IMR-90 (cell line): ENCODE measurements at regions not wholly inside any gene's neighbourhood (a gene's known extent, or its start where the extent isn't known, plus 50 kb on each side); places are given as distances from the start of the nearest gene placed in this dataset.

Experiments used
- ATAC-seq: fragments of 200-7000 bp; cut with Tn5 transposase; 2 replicates; pipeline ENCODE4 v1.9.1; 2020; ENCODE audit warnings: low read depth, mild to moderate bottlenecking, moderate library complexity
- BruUV-seq: library from RNA; stranded (reverse); fragments of 400-500 nt; replicated peaks from 2 replicates; lab custom pipeline; 2021; lab: Mats Ljungman, UMichigan
- CTCF ChIA-PET: fragments of 300-600 bp; formaldehyde crosslinking; extraction: SDS; loops from one replicate; lab custom pipeline; 2021; ENCODE audit warnings: antibody characterized with exemption; lab: Yijun Ruan, JAX
- POLR2A ChIA-PET: fragments of 300-600 bp; sonication (Branson Sonifier 250); formaldehyde crosslinking; loops from one replicate; lab custom pipeline; 2022; ENCODE audit warnings: antibody characterized with exemption; ENCODE audit not compliant: unreplicated experiment; lab: Charles Lee
- DNase-seq: peaks from one replicate; pipeline ENCODE4 v3.0.0; 2013
- H2AFZ ChIP-seq: replicated peaks from 2 replicates; pipeline ENCODE3; 2013; ENCODE audit warnings: low read length, mild to moderate bottlenecking; ENCODE audit not compliant: poor library complexity
- H2AK5ac ChIP-seq: 2 replicates; pipeline ENCODE4 v1.6.1; 2013; ENCODE audit warnings: low read depth, low read length, inconsistent platforms
- H2AK9ac ChIP-seq: replicated peaks from 2 replicates; pipeline ENCODE3; 2013; ENCODE audit warnings: mild to moderate bottlenecking, low read depth, low read length, moderate library complexity; ENCODE audit not compliant: poor library complexity
- H2BK120ac ChIP-seq: 2 replicates; pipeline ENCODE4 v1.6.1; 2013; ENCODE audit warnings: low read depth, low read length, inconsistent platforms
- H2BK15ac ChIP-seq: 3 replicates; pipeline ENCODE4 v1.6.1; 2013; ENCODE audit warnings: low read depth, low read length, inconsistent platforms
- H2BK20ac ChIP-seq: 2 replicates; pipeline ENCODE4 v1.6.1; 2013; ENCODE audit warnings: low read depth, mild to moderate bottlenecking, inconsistent platforms, low read length, moderate library complexity
- H2BK5ac ChIP-seq: 2 replicates; pipeline ENCODE4 v1.6.1; 2013; ENCODE audit warnings: mild to moderate bottlenecking, low read depth, low read length, inconsistent platforms; ENCODE audit not compliant: poor library complexity, severe bottlenecking
- H3K14ac ChIP-seq: replicated peaks from 2 replicates; pipeline ENCODE4 v1.6.1; 2013; ENCODE audit warnings: low read depth, low read length, inconsistent platforms
- H3K18ac ChIP-seq: 2 replicates; pipeline ENCODE4 v1.6.1; 2013; ENCODE audit warnings: low read depth, low read length, control low read depth
- H3K23ac ChIP-seq: 2 replicates; pipeline ENCODE4 v1.6.1; 2013; ENCODE audit warnings: low read depth, low read length, inconsistent platforms
- H3K27ac ChIP-seq: 2 replicates; pipeline ENCODE4 v1.5.1; 2013; ENCODE audit warnings: mild to moderate bottlenecking, control low read depth, low read length; ENCODE audit not compliant: insufficient read depth
- H3K27me3 ChIP-seq: 2 replicates; pipeline ENCODE4 v1.6.1; 2013; ENCODE audit warnings: low read length; ENCODE audit not compliant: control insufficient read depth, insufficient read depth
- H3K36me3 ChIP-seq: 2 replicates; pipeline ENCODE4 v1.6.1; 2013; ENCODE audit warnings: low read length, mixed read lengths; ENCODE audit not compliant: control insufficient read depth, insufficient read depth
- H3K4ac ChIP-seq: 2 replicates; pipeline ENCODE4 v1.6.1; 2013; ENCODE audit warnings: low read depth, low read length, inconsistent platforms
- H3K4me1 ChIP-seq: 2 replicates; pipeline ENCODE4 v1.6.1; 2013; ENCODE audit warnings: low read length, mixed read lengths; ENCODE audit not compliant: control insufficient read depth, insufficient read depth
- H3K4me2 ChIP-seq: 2 replicates; pipeline ENCODE4 v1.6.1; 2013; ENCODE audit warnings: low read depth, mild to moderate bottlenecking, control low read depth, low read length, moderate library complexity
- H3K4me3 ChIP-seq: 2 replicates; pipeline ENCODE4 v1.5.1; 2013; ENCODE audit warnings: low read depth, mild to moderate bottlenecking, control low read depth, low read length, moderate library complexity; ENCODE audit not compliant: insufficient read depth
- H3K56ac ChIP-seq: 2 replicates; pipeline ENCODE4 v1.6.1; 2013; ENCODE audit warnings: low read length, inconsistent platforms; ENCODE audit not compliant: insufficient read depth; ENCODE audit errors: extremely low read depth
- H3K79me1 ChIP-seq, 2 experiments: 2 replicates each; pipeline ENCODE4 v1.6.1; 2013; ENCODE audit warnings: low read length in 2 of 2, inconsistent platforms in 1 of 2, low read depth in 1 of 2
- H3K9ac ChIP-seq: 2 replicates; pipeline ENCODE4 v1.6.1; 2013; ENCODE audit warnings: low read depth, low read length, control low read depth
- H3K9me1 ChIP-seq: 2 replicates; pipeline ENCODE4 v1.6.1; 2013; ENCODE audit warnings: low read length, inconsistent platforms; ENCODE audit not compliant: insufficient read depth
- H3K9me3 ChIP-seq: 2 replicates; pipeline ENCODE4 v1.6.1; 2013; ENCODE audit warnings: low read length; ENCODE audit not compliant: control insufficient read depth, insufficient read depth
- H4K20me1 ChIP-seq: 2 replicates; pipeline ENCODE4 v1.6.1; 2013; ENCODE audit warnings: low read length, inconsistent platforms; ENCODE audit not compliant: insufficient read depth
- H4K5ac ChIP-seq: 2 replicates; pipeline ENCODE4 v1.6.1; 2013; ENCODE audit warnings: mild to moderate bottlenecking, low read depth, low read length, control low read depth
- H4K8ac ChIP-seq, 2 experiments: 2 replicates each; pipeline ENCODE4 v1.6.1; 2013; ENCODE audit warnings: low read depth in 2 of 2, low read length in 2 of 2, control low read depth in 1 of 2, inconsistent platforms in 1 of 2
- H4K91ac ChIP-seq: 2 replicates; pipeline ENCODE4 v1.6.1; 2013; ENCODE audit warnings: low read depth, low read length, inconsistent platforms; ENCODE audit not compliant: insufficient read depth
- BHLHE40 ChIP-seq: fragments of 150-350 bp; IDR thresholded peaks from 2 replicates; pipeline ENCODE4 v1.6.1; 2016; ENCODE audit warnings: mild to moderate bottlenecking, low read depth, low read length
- CEBPB ChIP-seq: IDR thresholded peaks from 2 replicates; pipeline ENCODE4 v1.6.1; 2012; ENCODE audit warnings: low read depth, low read length, improper control_type of control experiment
- CHD1 ChIP-seq: IDR thresholded peaks from 2 replicates; pipeline ENCODE4 v1.6.1; 2012; ENCODE audit warnings: low read depth, low read length, improper control_type of control experiment
- CTCF ChIP-seq: conservative IDR thresholded peaks from 2 replicates; pipeline ENCODE4 v1.5.1; 2012; ENCODE audit warnings: mild to moderate bottlenecking, low read depth, low read length, improper control_type of control experiment
- FOS ChIP-seq: fragments of 150-350 bp; IDR thresholded peaks from 2 replicates; pipeline ENCODE4 v1.6.1; 2016; ENCODE audit warnings: low read depth, low read length
- MAZ ChIP-seq: IDR thresholded peaks from 2 replicates; pipeline ENCODE4 v1.6.1; 2012; ENCODE audit warnings: low read depth, mild to moderate bottlenecking, low read length, improper control_type of control experiment, moderate library complexity, borderline replicate concordance
- MXI1 ChIP-seq: IDR thresholded peaks from 2 replicates; pipeline ENCODE4 v1.6.1; 2012; ENCODE audit warnings: low read depth, mild to moderate bottlenecking, low read length, moderate library complexity, borderline replicate concordance
- NFE2L2 ChIP-seq: fragments of 150-350 bp; IDR thresholded peaks from 2 replicates; pipeline ENCODE4 v1.6.1; 2016; ENCODE audit warnings: low read depth, mild to moderate bottlenecking, low read length
- POLR2A ChIP-seq: IDR thresholded peaks from 2 replicates; pipeline ENCODE4 v1.6.1; 2012; ENCODE audit warnings: mild to moderate bottlenecking, low read depth, low read length
- RAD21 ChIP-seq: IDR thresholded peaks from 2 replicates; pipeline ENCODE4 v1.6.1; 2012; ENCODE audit warnings: low read length, improper control_type of control experiment
- RCOR1 ChIP-seq: IDR thresholded peaks from 2 replicates; pipeline ENCODE4 v1.6.1; 2012; ENCODE audit warnings: mild to moderate bottlenecking, low read length, improper control_type of control experiment; ENCODE audit not compliant: insufficient replicate concordance
- RFX5 ChIP-seq: IDR thresholded peaks from 2 replicates; pipeline ENCODE4 v1.8.0; 2012; ENCODE audit warnings: low read depth, mild to moderate bottlenecking, low read length, moderate library complexity
- SMC3 ChIP-seq: fragments of 150-350 bp; IDR thresholded peaks from 2 replicates; pipeline ENCODE4 v1.6.1; 2016; ENCODE audit warnings: low read depth, mild to moderate bottlenecking, antibody characterized with exemption, low read length, moderate library complexity
- USF2 ChIP-seq: fragments of 150-350 bp; IDR thresholded peaks from 2 replicates; pipeline ENCODE4 v1.6.1; 2017; ENCODE audit warnings: mild to moderate bottlenecking, antibody characterized with exemption, low read length, low read depth
- WGBS, 2 experiments: methylation state at CpG; one replicate each; pipeline versions ENCODE4 v1.1.5 to v1.1.7; 2013; ENCODE audit warnings: missing lambda C conversion rate in 2 of 2; ENCODE audit not compliant: insufficient read length in 1 of 2; ENCODE audit errors: extremely low coverage in 2 of 2; 5-methylcytosine and 5-hydroxymethylcytosine counted together
- dilution Hi-C: fragments of 300-500 bp; cut with HindIII; formaldehyde crosslinking; loops from one replicate; pipeline ENCODE4 v1.14.3; 2018; ENCODE audit warnings: low sequenced_read_pairs; ENCODE audit not compliant: unreplicated experiment
- in situ Hi-C: fragments of 300-500 bp; cut with MboI; formaldehyde crosslinking; loops from 3 replicates; pipeline ENCODE4 v1.14.3; 2019; ENCODE audit warnings: low sequenced_read_pairs, inconsistent platforms, mixed read lengths
- intact Hi-C: fragments of 100-400 bp; cut with micrococcal nuclease; formaldehyde crosslinking; loops from 2 replicates; pipeline ENCODE4 v1.10.0; 2022
- TF ChIP-seq, protein P1 (sequence below): fragments of 150-350 bp; IDR thresholded peaks from 2 replicates; pipeline ENCODE4 v1.6.1; 2016; ENCODE audit warnings: low read depth, mild to moderate bottlenecking, low read length, moderate library complexity, borderline replicate concordance

DNA sequence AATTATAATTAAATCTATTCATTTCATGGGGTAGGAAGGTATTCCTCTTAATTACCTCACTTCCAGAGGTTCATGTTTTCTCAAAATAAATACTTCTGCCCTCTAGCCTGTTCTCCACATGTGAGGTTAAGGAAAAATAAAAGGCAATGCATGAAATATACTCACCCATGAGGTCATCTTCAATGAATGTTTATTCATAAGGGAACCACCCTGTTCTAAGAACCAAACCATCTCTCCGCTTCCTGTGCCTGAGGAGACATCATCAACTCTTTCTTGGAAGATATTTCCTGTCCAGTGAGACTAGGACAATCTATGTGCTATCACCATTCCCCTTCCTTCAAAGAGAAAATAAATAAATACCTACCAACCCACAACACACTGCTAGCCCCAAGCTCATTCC, 513.7 kb upstream of the PLXNA2 start:
- Histone ChIP-seq H3K18ac (no peak overlapping the region), H2BK20ac (no peak overlapping the region), H4K5ac (no peak overlapping the region), H2AFZ (no peak overlapping the region), H2BK15ac (no peak overlapping the region), H3K4ac (no peak overlapping the region), H3K36me3 (no peaks in the 10 kb centered on the region), H3K9ac (no peak overlapping the region), H3K4me3 (no peak overlapping the region), H3K14ac (no peak overlapping the region), H3K4me1 (no peaks in the 10 kb centered on the region), H3K27ac (no peak overlapping the region), H3K4me2 (no peak overlapping the region), H2AK5ac (no peak overlapping the region), H3K9me1 (no peaks in the 10 kb centered on the region), H2BK5ac (no peak overlapping the region), H4K91ac (no peak overlapping the region), H4K8ac (no peak overlapping the region), H2AK9ac (no peak overlapping the region), H3K79me1 (no peaks in the 10 kb centered on the region), H3K56ac (no peak overlapping the region), H2BK120ac (no peak overlapping the region), H4K20me1 (no peaks in the 10 kb centered on the region), H3K27me3 (no peaks in the 10 kb centered on the region), H3K23ac (no peak overlapping the region), H3K9me3 (peaks cover 17% of the 10 kb centered on the region)
- ChIA-PET POLR2A (no interaction called here), CTCF (no interaction called here)
- in situ Hi-C loops: no loop called here
- no peak for ATAC-seq
- intact Hi-C loops: no loop called here
- dilution Hi-C loops: no loop called here
- no peak for DNase-seq
- TF ChIP-seq FOS (no peak), POLR2A (no peak), RCOR1 (no peak), BHLHE40 (no peak), CTCF (no peak), USF2 (no peak), CHD1 (no peak), MAZ (no peak), SMC3 (no peak), MXI1 (no peak), RAD21 (no peak), NFE2L2 (no peak), CEBPB (no peak), RFX5 (no peak)
- TF ChIP-seq, protein P1, sequence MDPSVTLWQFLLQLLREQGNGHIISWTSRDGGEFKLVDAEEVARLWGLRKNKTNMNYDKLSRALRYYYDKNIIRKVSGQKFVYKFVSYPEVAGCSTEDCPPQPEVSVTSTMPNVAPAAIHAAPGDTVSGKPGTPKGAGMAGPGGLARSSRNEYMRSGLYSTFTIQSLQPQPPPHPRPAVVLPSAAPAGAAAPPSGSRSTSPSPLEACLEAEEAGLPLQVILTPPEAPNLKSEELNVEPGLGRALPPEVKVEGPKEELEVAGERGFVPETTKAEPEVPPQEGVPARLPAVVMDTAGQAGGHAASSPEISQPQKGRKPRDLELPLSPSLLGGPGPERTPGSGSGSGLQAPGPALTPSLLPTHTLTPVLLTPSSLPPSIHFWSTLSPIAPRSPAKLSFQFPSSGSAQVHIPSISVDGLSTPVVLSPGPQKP: no peak
- no TSS peak for BruUV-seq
- no CpG with 5 or more reads among the region's 1 CpG for WGBS, 2 experiments
